ENCODE measurements at regions not wholly inside any gene's neighbourhood (a gene's known extent, or its start where the extent isn't known, plus 50 kb on each side); places are given as distances from the start of the nearest gene placed in this dataset.

- no peak for DNase-seq
These were observed 242.1 kb upstream of the DYNLRB2 start for GRCh38 chr16:80298676-80299075.

- DNase-seq = no peak
These were observed 244.8 kb upstream of the DYNLRB2 start for GRCh38 chr16:80296034-80296433.

- no peak for DNase-seq
These were observed 246.6 kb upstream of the DYNLRB2 start for GRCh38 chr16:80294172-80294571.

- no peak for DNase-seq
These were observed 252.2 kb upstream of the DYNLRB2 start for GRCh38 chr16:80288616-80289015.

- no peak for DNase-seq
These were observed 253.1 kb upstream of the DYNLRB2 start for GRCh38 chr16:80287674-80288073.

GRCh38 chr16:80285104-80285503 is 255.7 kb upstream of the DYNLRB2 start:
- DNase-seq = no peak

GRCh38 chr16:80283466-80284392 is 257.1 kb upstream of the DYNLRB2 start:
- DNase-seq = no peak

- no peak for DNase-seq
These were observed 260.2 kb upstream of the DYNLRB2 start for GRCh38 chr16:80280557-80280956.

GRCh38 chr16:80279656-80280055 is 261.1 kb upstream of the DYNLRB2 start:
- DNase-seq = no peak

GRCh38 chr16:80277182-80277581 is 263.6 kb upstream of the DYNLRB2 start:
- no peak for DNase-seq

- no peak for DNase-seq
These were observed 266.1 kb upstream of the DYNLRB2 start for GRCh38 chr16:80274576-80275191.

- DNase-seq = no peak
These were observed 266.9 kb upstream of the DYNLRB2 start for GRCh38 chr16:80273635-80274538.

- DNase-seq = no peak
These were observed 275.0 kb upstream of the DYNLRB2 start for GRCh38 chr16:80265624-80266306.

- DNase-seq = no peak
These were observed 276.7 kb upstream of the DYNLRB2 start for GRCh38 chr16:80263848-80264694.

GRCh38 chr16:80263181-80263823 is 277.5 kb upstream of the DYNLRB2 start:
- DNase-seq = no peak

GRCh38 chr16:80260906-80261311 is 279.9 kb upstream of the DYNLRB2 start:
- DNase-seq = no peak

- DNase-seq = no peak
These were observed 281.4 kb upstream of the DYNLRB2 start for GRCh38 chr16:80259290-80259805.

GRCh38 chr16:80258407-80258806 is 282.4 kb upstream of the DYNLRB2 start:
- no peak for DNase-seq

GRCh38 chr16:80254970-80255369 is 285.8 kb upstream of the DYNLRB2 start:
- no peak for DNase-seq

- no peak for DNase-seq
These were observed 287.1 kb upstream of the DYNLRB2 start for GRCh38 chr16:80253741-80254140.

- DNase-seq = no peak
These were observed 290.4 kb upstream of the DYNLRB2 start for GRCh38 chr16:80250381-80250780.

Measured in NCI-H446 (cell line).